Hepatocyte (in vitro differentiated cells): ENCODE measurements at regions not wholly inside any gene's neighbourhood (a gene's known extent, or its start where the extent isn't known, plus 50 kb on each side); places are given as distances from the start of the nearest gene placed in this dataset.

Source experiments
- EZH2 ChIP-seq: fragments of 200-600 bp; sonication (generic); IDR thresholded peaks from 2 replicates; pipeline ENCODE4 v1.6.1; 2016; ENCODE audit warnings: antibody characterized with exemption, mild to moderate bottlenecking, borderline replicate concordance
- TF ChIP-seq, protein P1 (sequence below): fragments of 200-600 bp; sonication (generic); IDR thresholded peaks from 2 replicates; pipeline ENCODE4 v1.5.1; 2016; ENCODE audit warnings: antibody characterized with exemption, mild to moderate bottlenecking; ENCODE audit not compliant: poor library complexity

DNA sequence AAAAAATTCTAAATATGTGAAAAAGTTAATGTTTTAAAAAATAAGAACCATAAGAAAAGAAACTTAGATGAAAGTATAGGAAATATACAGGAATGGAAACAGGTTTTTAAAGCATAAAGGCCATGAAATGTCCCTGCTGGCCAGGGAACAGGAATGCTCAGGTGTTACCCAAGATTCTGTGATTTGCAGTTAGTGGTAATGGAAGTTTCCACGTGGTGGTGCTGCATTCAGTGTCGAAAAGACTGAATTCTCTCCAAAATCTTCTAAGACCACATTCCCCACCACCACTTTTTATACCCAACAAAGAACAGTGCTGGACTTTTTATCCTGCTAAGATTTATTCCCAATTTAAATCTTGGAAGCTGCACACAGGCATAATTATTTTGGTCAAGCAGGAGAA lies 126.2 kb downstream of the PRRX1 start:
- TF ChIP-seq, protein P1, sequence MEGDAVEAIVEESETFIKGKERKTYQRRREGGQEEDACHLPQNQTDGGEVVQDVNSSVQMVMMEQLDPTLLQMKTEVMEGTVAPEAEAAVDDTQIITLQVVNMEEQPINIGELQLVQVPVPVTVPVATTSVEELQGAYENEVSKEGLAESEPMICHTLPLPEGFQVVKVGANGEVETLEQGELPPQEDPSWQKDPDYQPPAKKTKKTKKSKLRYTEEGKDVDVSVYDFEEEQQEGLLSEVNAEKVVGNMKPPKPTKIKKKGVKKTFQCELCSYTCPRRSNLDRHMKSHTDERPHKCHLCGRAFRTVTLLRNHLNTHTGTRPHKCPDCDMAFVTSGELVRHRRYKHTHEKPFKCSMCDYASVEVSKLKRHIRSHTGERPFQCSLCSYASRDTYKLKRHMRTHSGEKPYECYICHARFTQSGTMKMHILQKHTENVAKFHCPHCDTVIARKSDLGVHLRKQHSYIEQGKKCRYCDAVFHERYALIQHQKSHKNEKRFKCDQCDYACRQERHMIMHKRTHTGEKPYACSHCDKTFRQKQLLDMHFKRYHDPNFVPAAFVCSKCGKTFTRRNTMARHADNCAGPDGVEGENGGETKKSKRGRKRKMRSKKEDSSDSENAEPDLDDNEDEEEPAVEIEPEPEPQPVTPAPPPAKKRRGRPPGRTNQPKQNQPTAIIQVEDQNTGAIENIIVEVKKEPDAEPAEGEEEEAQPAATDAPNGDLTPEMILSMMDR, result peak; percentile 27
- no peak for TF ChIP-seq EZH2
